ENCODE measurements at regions not wholly inside any gene's neighbourhood (a gene's known extent, or its start where the extent isn't known, plus 50 kb on each side); places are given as distances from the start of the nearest gene placed in this dataset.
A peak's percentile ranks its signal among the peaks of the same experiment; 100 is the strongest.
"Not testable (repeated sequence)": the region's sequence is repeated elsewhere in the genome, so short reads cannot be mapped to it uniquely, and the experiment has no call there.

DNA sequence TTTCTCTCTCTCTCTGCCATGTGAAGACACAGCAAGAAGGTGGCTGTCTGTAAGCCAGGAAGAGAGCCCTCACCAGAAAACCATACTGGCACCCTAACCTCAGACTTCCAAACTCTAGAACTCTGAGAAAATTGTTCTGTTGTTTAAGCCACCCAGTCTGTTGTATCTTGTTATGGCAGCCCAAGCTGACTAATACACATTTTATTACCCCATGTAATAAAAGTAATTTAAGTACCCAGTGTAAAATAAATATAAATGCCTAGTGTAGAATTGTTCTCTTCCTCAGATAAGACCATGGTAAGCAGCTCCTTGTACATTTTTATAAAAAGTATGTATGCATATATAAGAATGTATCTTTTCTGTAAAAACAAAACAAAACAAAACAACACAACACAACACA is 119.7 kb downstream of the DTL start:
- DNase-seq = no peak

DNA sequence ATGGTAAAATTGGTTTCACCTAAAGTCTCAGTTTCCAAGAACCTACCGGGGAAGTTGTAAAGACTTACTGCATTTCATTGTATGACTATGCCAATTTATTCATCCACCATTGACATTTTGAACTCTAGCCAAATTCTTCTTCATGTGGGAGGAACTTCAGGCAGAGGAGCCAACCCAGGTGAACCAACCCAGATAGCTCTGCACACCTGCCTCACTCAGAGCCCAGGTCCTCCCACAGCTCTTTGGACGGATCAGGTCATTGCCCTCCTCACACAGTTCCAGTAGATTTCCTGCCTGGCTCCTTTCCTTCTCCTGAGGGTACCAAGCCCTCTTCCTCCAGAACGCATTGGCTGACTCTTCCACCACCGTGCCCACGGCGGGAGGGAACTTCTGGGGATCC is 121.7 kb downstream of the DTL start:
- DNase-seq = no peak

DNA sequence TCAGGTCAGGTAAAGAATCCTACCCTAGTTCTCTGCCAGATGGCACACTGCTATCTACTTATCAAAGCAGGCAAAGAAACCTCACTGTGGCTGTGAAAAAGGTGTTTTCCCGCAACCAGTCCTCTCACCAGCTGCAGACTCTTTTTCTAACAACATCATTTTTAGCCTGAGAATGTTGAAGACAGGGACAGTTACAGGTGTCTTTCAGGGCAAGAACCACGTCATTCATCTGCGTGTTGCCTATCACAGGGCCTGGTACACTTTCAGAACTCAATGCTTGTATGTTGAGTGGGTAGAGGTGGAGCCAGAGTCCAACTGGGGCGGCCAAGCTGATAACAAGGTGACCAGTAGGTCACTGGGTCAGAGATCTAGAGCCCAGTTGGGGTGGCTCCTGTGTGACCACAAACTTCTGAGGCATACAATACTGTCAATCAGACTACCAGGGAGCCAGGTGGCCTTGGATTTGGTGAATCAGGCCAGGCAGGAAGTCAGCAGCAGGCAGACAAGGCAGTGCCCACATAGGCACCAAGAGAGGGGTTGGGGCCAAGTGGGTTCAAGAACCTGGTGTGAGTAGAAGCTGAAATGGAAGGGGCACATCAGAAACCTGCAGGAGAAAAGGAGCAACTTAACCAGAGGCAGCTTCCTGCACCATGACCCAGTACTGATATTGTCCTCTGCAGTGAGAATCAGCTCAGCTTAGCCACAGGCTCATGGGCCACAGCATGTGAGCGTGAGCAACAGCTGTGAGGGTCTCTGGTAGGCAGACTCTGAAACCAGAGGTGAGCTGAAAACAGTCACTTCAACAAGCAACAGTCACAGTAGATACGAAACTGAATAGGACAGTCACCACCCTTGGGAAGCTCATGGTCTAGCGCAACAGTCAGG is 123.6 kb downstream of the DTL start:
- peak; percentile 24 for DNase-seq

DNA sequence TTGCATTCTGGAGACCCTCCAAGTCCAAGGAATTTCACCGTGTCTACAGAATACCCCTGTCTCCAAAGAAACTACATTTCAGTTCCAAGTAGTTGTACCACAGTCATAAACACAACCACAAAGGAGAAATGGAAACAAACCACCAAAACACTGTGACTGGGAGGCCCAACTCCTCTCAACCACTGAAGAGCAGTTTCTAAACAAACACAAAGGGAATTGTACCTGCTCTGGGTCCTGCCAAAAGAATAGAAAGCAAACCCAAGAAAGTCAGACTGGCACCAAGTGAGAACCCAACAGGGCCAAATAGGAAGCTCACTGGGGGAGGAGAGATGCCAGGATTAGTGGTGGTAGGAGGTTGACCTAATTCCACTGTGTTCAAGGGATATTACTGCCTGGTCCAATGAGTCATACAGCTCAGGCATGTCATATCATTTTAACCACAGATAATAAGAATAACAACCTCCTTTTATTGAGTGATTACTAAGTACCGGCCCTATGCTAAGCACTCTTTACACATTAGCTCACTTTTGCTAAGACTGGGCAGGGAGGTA is 123.9 kb upstream of the PPP2R5A start:
- DNase-seq = no peak

DNA sequence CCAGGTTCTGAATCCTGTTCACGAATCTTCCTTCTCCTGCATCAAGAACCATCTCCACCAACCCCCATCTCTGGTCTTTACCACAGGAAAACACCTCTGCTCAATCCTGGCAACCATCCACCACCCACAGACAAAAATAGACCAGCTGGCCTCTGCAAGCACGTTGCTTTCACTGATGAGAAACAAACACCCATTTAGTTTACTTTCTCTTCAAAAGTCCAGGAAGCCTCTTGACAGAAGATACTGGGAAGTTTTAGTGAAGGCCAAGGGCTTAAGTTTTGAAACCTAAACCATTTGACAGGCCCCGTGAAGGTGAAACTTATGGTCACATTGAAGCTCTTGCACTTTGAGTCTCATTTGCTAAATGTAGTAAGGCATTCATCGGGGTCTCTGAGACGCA is 122.6 kb upstream of the PPP2R5A start:
- DNase-seq = no peak

DNA sequence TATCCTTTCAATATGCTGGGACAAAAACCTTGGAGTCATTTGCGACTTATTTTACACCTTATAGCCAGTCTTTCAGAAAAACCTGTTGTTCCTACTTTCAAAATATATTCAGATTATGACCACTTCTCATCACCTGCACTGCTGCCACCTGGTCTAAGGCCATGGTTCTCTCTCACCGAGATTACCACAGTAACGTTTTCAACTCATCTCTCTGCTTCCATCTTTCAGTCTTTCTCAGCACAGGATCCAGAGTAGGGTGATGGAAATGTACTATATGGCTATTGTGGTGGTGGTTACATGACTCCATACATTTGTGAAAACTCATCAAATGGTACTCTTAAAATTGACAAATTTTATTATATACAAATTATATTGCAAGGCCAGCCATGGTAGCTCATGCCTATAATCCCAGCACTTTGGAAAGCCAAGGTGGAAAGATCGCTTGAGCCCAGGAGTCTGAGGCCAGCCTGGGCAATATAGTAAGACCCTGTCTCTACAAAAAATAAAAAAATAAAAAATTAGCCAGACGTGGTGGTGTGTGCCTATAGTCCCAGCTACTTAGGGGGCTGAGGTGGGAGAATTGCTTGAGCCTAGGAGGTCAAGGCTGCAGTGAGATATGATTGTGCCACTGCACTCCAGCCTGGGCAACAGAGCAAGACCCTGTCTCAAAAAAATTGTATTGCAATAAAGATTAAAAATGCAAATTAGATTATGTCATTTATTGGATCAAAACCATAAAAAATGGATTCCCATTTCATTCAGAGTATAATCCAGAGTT is 120.9 kb upstream of the PPP2R5A start:
- no peak for DNase-seq

DNA sequence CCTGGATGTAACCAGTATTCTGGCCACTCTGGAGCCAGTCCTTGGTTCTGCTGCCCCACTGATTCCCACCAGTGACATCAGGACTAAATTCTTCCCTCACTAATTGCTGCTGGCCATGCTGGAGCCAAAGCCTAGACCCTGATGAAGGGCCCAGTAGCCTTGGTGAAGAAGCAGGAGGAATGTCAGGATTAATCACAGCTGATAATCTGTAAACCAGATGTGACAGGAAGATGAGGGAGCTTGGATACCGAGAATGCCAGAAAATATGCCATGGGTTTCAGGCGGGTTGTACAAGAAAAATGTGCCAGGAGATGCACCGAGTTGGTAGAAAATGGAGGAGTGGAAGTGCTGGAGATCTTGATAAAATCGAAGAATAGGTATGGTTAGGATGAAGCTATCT is 119.0 kb upstream of the PPP2R5A start:
- no peak for DNase-seq

DNA sequence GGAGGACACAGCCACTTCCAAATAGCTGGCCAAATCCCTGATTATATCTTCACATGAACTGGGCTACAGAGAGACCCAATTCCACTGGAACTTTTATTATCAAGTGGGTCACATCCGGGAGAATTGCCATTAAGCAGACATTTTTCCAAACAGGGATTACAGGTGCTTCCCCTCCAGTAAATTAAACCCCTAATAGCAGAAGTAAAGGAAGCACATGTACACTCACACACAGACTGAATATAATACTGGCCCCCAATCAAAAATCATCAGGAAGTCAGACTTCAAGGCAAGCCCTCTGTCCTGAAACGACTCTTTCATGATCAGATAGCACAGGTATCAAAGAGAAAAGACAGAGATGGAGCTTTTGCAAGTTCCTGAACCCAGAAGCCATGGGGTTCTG is 118.6 kb upstream of the PPP2R5A start:
- no peak for DNase-seq

DNA sequence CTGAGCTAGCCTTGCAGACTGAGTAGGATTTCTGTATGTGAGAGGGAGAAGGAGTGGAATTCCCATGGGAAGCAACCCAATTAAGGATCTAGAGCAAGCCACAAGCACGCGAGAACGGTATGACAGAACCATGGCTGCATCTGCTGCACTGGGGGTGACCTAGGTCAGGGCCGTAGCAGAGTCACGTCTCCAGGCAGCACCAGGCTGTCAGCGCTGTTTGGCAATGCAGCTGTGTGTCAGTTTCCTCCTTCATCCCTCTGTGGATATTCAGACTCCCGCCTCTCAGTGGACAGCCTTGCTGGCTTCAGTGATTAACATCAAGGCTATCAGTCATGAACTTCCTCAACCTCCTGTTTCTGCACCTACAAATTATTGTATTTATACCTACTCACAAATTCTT is 118.1 kb upstream of the PPP2R5A start:
- no peak for DNase-seq

DNA sequence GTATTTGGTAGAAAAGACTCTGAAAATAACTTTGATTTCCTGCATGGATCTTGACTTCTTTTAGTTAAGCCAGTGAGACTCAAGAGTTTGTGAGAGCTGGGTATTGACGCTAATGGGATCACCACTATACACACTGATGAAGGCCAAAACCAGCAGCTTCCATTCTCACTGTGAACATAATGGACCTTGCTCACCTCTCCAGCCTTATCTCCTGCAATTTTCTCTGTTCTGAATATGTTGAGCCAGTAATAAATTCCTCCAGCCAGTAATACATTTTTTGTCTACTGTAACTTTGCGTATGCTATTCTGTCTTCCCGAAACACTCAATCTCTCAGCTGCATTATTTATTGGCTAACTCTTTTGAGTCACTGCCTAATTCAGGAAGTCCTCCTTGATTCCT is 111.6 kb upstream of the PPP2R5A start:
- no peak for DNase-seq

DNA sequence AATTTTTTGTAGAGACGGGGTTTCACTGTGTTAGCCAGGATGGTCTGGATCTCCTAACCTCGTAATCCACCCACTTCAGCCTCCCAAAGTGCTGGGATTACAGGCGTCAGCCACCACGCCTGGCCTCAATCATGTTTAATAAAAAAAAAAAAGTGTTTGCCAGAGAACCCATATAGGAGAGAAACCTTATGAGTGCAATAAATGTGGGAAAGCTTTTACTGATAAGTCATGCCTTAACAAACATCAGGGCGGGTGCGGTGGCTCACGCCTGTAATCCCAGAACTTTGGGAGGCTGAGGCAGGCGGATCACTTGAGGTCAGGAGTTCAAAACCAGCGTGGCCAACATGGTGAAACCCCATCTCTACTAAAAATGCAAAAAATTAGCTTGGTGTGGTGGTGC is 110.9 kb upstream of the PPP2R5A start:
- not testable (repeated sequence) for DNase-seq

DNA sequence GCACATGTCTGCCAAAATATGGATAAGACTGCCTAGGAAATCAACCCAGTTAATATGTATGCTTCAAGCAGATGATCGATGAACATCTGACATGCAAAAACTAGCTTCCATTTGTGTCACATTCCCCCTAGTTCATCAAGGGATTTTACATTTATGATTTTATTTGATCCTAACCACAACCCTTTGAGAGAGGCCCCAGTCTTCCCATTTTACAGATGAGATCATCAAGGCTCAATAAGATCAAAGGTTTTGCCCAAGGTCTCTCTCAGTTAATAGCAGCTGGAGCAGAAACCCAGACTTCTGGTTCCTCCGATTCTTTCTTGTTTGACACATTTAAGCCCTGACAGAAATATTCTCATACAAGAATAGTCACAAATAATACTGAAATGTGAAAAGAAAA is 107.7 kb upstream of the PPP2R5A start:
- DNase-seq = no peak

DNA sequence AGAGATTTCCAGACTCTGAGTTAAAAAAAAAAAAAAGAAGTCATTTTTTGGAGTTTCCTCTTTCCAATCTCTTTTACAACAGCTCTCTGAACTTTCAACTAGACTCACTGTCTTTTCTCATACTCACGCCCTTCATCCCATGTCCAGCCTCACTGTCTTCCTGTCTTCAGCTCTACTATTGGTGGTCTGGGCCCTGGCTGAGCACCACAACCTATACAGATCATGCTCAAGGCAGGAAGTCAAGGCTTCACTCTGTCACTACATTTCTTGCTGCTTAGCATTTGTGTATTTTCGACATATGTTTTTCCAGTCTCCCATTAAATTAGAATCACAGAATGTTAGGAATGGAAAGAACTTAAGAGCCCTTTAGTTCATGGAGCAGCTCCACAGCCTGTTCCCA is 106.4 kb upstream of the PPP2R5A start:
- DNase-seq = no peak

DNA sequence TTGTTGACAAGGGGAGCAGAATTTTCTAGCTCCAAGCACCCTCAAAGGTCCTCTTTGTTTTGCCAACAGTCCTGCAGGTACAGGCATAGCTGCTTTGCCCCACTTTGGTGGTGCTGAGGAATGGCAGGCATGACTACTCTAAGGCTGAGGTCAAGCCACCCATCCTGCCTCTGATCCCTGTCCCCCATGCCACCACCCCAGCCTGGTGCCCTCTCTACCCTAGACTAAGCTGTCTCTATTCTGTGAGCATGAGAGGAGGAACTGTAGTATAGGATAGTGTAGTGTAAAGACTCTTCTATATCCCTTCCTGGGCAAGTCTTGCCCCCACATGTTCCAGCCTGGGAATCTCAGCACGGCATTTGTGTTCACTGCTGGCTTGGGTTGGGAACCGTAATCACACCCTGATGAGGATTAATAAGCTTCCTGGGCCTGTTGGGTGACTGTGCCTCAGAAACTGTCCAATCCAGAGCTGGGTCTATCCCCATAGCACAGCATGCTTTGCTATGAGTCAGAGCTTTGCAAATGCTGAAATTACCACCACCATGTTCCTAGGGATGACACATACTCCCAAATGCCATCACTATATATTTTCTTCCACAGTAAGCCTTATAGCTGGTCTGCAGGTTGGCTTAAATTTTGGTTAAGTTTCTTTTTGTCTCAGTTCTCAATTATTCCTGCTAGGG is 105.7 kb upstream of the PPP2R5A start:
- no peak for DNase-seq

DNA sequence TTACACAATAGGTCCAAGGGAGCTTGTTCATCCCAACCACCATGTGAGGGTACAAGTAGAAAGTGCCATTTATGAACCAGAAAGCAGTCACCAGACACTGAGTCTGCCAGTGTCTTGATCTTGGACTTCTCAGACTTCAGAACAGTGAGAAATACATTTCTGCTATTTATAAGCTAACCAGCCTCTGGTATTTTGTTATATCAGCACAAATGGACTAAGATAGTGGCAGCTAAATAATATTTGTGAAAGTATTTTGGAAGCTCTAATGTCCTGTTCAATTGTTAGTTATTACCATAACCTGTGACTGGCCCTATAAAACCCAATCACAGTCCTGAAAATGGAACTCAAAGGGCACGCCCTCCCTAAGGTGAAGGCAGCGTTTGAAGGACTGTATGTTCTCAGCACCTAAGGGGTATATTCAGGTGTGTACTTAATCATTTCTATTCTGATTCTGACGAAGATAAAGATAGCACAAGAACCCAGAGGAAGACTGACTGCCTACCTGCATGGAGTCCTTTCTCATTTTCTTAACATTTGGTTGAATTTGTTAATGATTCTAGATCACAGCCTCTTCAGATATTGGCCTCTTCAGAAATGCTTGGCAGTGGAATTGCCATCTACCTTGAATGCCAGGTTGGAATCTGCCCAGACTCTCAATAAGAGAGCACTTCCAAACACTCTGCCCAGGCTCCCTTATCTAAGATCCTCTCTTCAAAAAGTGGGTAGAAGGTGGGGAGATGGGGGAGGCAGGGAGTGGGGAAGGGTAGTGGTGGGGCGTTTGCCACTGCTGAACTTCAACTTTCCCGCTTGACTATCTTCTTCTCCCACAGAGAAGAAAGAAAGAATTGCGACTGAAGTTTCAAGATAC is 104.0 kb upstream of the PPP2R5A start:
- no peak for DNase-seq

DNA sequence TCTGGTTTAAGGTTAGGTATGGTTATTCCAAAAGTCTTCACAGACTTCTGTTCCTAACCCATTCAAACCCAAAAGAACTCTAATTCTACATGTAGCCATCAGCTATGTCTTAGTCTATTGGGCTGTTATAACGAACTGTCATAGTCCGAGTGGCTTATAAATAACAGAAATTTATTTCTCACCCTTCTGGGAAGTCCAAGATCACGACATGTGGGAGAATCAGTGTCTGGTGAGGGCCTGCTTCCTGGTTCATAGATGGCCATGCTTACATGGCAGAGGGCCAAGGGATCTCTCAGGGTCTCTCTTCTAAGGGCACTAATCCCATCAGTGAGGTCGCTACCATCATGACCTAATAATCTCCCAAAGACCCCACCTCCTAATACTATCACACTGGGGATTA is 103.0 kb upstream of the PPP2R5A start:
- DNase-seq = no peak

DNA sequence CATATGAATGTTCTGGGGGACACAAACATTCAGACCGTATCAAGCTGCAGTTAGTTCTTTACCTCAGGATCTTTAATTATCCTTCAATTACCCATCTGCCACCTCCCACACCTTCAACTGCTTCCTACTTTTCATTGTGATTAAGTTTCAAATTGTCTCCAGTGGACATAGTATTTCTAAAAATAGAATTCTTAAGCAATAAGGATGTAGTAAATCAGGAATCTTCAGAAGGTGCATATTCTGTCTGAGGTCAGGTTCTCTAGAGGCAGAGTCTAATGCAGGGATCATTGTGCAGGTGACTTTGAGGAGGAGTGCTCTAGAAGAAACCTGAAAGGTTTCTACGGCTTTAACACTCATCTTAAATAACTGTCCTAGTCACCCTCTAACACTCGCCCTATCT is 102.6 kb upstream of the PPP2R5A start:
- no peak for DNase-seq

DNA sequence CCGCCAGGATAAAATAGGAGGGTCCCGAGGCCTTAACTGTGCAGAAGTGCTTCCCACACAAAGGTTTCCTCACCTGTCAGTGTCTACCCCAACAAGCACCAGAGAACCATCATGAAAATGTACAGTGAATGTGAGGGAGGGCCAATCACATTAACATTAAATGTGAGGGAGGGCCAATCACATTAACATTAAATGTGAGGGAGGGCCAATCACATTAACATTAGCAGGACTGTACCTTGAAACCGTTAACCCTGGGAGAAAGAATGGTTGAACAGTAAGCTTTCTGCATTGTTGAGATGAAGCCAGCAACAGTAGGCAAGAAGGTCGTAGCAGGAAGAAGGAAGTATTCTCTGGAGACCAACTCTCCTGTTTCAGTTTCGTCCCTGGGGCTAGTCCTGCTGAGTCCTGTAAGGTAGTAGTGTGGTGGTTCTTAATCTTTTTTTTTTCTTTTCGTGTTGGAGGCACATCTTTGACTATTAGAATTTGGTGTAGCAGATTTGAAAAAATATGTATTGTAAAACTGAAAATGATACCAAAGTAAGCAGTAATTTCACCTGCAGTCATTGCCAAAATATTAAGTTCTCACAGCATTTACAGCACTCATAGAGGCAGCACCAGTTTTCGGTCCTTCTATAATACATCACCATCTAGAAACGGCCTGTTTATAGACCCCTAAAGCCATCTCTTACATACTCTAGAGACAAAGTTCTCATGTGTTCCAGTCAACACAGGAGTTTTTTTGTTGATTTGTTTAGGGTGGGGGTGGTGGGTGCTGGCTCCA is 98.6 kb upstream of the PPP2R5A start:
- no peak for DNase-seq

DNA sequence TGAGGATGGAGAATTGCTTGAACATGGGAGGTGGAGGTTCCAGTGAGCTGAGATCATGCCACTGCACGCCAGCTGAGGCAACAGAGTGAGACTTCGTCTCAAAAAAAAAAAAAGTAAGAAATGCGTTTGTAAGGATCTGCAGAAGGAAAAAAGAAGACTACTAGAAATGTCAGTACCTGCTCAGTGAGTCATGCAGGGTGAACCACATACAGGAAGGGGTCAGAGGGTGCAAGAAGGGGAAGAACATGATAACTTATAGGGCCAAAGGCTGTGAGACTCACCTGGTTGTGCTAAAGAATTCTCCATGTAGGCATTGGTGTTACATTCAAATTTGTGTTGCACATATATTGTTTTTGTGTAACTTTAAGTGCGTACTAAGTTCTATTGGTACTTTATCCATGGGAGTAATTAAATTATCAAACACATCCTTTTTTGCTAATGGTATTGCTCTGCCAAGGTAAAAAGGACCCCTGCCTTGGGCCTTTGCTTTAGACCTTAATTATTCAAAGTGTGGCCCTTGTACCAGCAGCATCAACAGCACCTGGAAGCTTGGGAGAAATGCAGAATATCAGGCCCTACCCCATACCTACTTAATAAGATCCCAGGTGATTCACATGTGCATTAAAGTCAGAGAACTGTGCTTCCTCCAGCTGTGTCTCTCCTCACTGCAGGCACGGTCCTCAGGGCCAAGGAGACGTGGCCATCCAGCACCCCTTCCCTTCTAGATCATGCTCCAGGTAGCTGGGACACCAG is 96.4 kb upstream of the PPP2R5A start:
- DNase-seq = no peak

DNA sequence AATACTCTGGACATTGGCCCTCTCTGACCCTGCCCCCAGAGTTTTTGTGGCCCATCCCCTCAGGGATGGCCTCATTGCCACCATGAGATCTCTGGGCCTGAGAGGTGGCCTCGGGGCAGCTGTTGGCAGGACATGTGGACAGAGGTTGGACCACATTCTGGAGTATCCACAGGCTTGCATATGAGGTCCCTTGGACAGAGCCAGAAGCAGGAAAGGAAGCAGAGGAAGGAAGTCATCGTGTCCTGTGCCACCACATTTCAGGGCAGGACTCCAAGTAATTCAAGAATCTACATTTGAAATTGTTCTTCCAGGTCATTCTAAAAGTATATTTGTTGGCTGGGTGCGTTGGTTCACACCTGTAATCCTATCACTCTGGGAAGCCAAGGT is 95.9 kb upstream of the PPP2R5A start:
- no peak for DNase-seq

DNA sequence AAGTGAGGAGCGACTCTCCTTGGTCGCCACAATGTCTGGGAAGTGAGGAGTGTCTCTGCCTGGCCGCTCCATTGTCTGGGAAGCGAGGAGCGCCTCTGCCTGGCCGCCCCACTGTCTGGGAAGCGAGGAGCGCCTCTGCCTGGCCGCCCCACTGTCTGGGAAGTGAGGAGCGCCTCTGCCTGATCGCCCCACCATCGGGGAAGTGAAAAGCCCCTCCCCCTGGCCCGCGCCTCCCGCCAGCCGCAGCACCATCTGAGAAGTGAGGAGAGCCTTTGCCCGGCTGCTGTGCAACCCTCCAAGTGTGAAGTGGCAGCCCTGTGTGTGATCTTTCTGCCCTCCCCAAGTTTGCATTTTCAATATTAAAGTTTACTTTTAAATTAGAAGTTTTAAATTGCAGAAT is 95.0 kb upstream of the PPP2R5A start:
- DNase-seq = no peak

Measured in activated T-cell treated with anti-CD3 and anti-CD28 coated beads, Interleukin-2, amount 50 U/mL, for 1 hour (primary cell).